SIG-M5 (cell line): ENCODE measurements at regions not wholly inside any gene's neighbourhood (a gene's known extent, or its start where the extent isn't known, plus 50 kb on each side); places are given as distances from the start of the nearest gene placed in this dataset.

Experiments used
- DNase-seq: peaks from one replicate; lab custom pipeline; 2025; lab: John Stamatoyannopoulos, UW

GRCh38 chr2:12083713-12084419 lies 337.4 kb downstream of the LPIN1 start:
- DNase-seq = no peak

GRCh38 chr2:12087175-12087574 lies 340.7 kb downstream of the LPIN1 start:
- DNase-seq = no peak

GRCh38 chr2:12087671-12088380 lies 341.4 kb downstream of the LPIN1 start:
- no peak for DNase-seq

- DNase-seq = no peak
Observed at GRCh38 chr2:12089001-12089400, 342.6 kb downstream of the LPIN1 start.

GRCh38 chr2:12089496-12089895 lies 343.1 kb downstream of the LPIN1 start:
- DNase-seq = no peak

GRCh38 chr2:12090072-12090471 lies 343.6 kb downstream of the LPIN1 start:
- no peak for DNase-seq

GRCh38 chr2:12090590-12090989 lies 344.2 kb downstream of the LPIN1 start:
- no peak for DNase-seq

GRCh38 chr2:12091201-12091806 lies 344.9 kb downstream of the LPIN1 start:
- DNase-seq = no peak

- no peak for DNase-seq
Observed at GRCh38 chr2:12094134-12094533, 347.7 kb downstream of the LPIN1 start.

GRCh38 chr2:12096051-12096787 lies 349.8 kb downstream of the LPIN1 start:
- DNase-seq = no peak

GRCh38 chr2:12096788-12097449 lies 350.5 kb downstream of the LPIN1 start:
- no peak for DNase-seq

- no peak for DNase-seq
Observed at GRCh38 chr2:12097859-12098258, 351.4 kb downstream of the LPIN1 start.

GRCh38 chr2:12099374-12099773 lies 352.9 kb downstream of the LPIN1 start:
- no peak for DNase-seq

- DNase-seq = no peak
Observed at GRCh38 chr2:12102679-12103078, 356.2 kb downstream of the LPIN1 start.

- no peak for DNase-seq
Observed at GRCh38 chr2:12105180-12105579, 358.7 kb downstream of the LPIN1 start.

- no peak for DNase-seq
Observed at GRCh38 chr2:12106440-12107080, 360.1 kb downstream of the LPIN1 start.

GRCh38 chr2:12107321-12107720 lies 360.9 kb downstream of the LPIN1 start:
- DNase-seq = no peak

- DNase-seq = no peak
Observed at GRCh38 chr2:12107939-12108338, 361.5 kb downstream of the LPIN1 start.

GRCh38 chr2:12109363-12110017 lies 363.1 kb downstream of the LPIN1 start:
- no peak for DNase-seq

- DNase-seq = no peak
Observed at GRCh38 chr2:12110074-12110473, 363.6 kb downstream of the LPIN1 start.

GRCh38 chr2:12110481-12110880 lies 364.0 kb downstream of the LPIN1 start:
- no peak for DNase-seq
